Fibroblast of skin of right quadriceps (primary cell): ENCODE measurements at regions not wholly inside any gene's neighbourhood (a gene's known extent, or its start where the extent isn't known, plus 50 kb on each side); places are given as distances from the start of the nearest gene placed in this dataset.
"Not testable (repeated sequence)": the region's sequence is repeated elsewhere in the genome, so short reads cannot be mapped to it uniquely, and the experiment has no call there.

Experiments used
- DNase-seq: peaks from one replicate; pipeline ENCODE4 v3.0.0-alpha.2; 2013

DNA sequence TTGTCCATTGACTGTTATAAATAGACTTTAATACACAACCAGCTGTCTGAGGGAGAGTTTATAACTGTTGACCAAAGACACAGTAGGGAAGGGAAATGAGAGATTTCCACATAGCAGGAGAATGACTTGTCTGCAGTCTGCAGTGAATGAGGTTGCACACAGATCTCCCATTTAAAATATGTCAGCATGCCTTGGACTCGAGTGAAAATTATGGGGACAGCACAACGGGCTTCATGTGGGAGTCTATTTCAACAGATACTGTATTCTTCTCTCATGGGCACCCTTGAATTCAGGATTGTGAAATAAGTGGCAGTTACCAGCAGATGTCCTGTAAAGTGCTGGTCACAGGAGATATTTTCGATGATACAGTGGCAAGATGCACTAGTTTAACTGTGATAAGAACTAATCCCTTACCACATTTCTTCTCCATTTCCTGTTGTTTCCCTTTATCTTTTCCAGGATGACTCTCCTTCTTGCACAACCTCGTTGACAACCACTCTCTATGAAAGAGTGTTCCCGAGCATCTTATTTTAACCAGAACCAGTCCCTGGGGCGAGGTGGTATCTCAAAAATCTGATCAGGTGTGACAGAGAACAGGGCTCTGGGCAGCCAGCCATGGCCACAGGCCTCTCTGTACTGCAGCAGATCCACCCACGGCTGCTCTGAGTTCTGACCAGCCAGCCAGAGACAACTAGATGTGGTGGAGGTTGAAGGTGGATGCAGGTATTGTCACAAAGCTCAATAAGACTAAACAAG lies 51.5 kb upstream of the MAP3K1 start:
- DNase-seq, result peak; percentile 59

DNA sequence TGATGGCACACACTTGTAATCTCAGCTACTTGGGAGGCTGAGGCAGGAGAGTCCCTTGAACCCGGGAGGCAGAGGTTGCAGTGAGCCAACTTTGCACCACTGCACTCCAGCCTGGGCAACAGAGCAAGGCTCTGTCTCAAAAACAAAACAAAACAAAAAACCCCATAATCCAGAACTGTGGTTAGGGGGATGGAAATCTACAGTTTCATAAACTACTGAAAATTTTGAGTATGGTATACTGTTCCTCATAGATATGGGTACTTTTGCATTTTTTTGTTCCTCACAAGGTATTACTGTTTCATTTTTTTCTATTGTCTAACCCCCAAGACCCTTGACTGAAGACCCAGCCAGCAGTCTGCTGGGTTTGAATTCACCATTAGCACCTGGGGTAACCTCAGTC lies 52.2 kb upstream of the MAP3K1 start:
- no peak for DNase-seq

DNA sequence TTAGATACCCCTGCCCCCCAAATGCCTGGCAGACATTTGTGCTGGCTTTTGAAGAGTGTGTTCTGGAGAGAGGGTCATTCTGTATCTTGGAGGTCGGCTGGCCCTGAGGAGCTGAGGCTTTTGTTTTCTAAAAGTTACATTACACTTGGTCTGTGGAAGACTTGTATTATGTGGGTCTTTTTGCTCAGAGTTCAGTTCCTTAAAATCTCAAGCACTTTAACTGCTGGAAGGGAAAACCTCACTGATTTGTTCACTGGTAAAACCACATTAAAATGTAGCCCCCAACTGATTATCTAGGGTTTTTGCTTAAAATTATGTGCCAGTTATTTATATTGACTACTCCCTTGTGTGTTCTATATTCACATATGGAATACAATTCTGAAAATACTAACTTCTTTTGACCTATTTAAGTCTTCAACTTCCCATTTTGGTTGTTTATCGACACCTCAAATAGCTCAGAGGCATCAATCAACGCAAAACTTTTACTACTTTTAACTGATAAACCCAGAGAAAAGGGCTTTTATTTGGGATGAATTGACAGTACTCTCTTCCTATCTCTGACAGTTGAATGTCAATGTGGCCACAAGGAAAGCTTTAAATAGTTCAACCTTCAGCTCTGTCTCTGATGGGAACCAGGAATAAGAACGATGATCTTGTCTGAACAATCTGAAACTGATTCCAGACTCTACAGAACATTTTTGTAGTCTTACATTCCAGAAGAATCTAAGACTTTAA lies 54.0 kb upstream of the MAP3K1 start:
- no peak for DNase-seq

DNA sequence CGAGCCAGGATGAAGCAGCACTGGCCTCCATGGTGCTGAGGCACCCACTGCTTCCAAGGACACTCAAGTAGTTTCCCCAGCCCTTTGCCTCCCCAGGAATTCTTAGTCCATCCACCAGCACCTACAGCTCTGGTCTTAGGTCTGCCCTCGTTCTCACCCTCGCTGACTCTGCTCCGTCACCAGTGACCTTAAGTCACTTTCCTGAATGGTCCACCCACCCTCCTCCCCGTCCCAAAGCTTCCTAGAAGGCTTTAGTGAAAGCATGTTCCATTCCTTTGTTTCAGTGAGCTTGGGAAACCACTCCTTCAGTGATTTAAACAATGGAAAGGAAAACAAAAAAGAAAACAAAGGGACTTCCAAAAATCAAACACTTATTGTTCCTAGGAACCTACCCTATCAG lies 54.6 kb upstream of the MAP3K1 start:
- DNase-seq, result no peak

DNA sequence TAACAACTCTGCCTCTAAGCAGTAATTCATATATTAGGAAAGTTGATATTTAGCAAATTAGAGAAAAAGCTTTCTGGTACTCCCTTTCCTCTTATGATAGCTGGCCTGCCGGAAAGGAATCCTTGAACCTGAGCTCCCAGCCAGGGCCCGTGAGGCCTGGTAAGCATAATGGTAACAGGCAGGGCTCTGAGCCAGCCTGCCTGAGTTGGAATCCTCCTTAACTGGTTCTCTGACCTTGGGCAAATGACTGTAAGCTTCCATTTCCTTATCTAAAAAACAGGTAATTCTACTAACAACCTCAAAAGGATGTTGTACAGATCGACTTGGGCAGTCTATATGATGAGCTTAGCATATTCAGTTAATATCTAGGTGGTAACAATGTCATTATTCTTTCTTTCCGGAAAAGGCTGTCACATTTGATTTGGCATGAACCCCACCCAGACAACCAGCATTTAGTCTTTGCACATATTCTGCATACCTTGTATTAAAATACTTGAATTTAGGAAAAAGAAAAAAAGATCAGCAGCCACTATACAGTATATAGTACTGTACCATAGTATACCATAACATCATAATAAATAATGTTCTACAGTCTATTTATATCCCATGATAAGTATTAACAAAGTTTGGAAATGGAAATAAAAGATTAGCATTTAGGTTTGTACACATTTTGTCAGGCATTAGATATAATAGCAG lies 55.7 kb upstream of the MAP3K1 start:
- DNase-seq, result no peak

DNA sequence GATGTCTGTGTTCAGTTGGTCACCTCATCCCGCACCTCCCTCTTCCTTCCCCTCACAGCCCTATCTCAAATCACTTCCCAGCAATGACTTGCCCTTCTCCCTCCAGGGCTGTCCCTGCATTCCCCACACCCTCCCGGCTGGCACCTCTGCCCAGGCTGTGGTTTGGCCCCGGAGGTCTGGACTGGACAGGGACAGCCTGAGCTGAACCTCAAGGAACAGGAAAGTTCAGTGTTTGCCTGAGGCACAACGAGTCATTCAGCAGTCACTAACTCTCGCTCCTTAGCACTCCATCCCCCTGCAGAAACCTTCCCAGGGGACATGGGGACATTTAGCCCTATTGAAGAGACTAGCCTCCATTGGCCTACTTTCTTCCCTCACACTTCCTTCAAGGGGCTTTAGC lies 58.3 kb upstream of the MAP3K1 start:
- no peak for DNase-seq

DNA sequence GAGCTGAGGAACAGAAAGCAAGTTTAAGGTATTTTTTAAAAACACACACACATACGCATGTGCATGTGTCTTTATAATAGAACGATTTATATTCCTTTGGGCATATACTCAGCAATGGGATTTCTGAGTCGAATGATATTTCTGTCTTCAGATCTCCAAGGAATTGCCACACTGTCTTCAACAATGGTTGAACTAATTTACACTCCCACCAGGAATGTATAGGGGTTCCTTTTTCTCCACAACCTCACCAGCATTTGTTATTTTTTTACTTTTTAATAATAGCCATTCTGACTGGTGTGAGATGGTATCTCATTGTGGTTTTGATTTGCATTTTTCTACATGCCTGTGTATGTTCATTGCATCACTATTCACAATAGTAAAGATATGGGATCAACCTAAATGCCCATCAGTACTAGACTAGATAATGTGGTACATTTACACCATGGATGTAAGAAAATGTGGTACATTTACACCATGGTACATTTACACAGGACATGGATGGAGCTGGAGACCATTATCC lies 60.3 kb upstream of the MAP3K1 start:
- DNase-seq, result peak; percentile 61

DNA sequence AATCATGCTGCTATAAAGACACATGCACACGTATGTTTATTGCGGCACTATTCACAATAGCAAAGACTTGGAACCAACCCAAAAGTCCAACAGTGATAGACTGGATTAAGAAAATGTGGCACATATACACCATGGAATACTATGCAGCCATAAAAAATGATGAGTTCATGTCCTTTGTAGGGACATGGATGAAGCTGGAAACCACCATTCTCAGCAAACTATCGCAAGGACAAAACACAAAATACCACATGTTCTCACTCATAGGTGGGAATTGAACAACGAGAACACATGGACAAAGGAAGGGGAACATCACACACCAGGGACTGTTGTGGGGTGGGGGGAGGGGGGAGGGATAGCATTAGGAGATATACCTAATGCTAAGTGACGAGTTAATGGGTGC lies 61.8 kb upstream of the MAP3K1 start:
- not testable (repeated sequence) for DNase-seq

DNA sequence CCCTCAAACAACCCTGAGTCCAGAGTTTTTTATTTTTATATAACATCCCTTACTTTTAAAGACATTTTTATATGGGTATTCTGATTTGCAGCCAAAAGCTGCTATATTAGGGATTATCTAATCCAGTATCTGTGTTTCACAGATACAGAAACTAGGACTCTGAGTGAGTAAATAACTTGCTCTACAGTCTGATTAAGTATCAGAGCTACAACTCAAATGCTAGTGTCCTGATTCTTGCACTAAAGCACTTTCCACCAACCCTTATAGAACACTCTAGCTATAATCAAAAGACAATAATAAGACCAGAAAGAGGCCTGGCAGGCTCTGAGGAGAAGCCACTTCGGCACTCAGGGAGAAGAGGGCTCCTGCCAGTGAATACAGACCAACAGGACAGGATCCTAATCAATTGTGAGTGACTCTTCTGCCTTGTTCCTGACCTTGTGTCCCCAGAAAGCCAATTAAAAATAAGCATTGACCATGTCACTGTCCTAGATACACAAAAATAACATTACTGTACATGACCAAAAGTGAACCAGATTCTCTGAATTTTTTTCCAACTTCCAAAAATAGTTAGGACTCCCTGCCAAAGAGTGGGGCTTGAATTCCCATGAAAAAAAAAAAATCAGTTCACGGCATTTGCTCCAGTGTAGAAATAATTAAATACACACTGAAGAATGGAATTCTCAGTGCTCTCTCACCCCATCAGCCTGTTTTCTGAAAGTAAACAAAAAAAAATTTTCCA lies 63.6 kb upstream of the MAP3K1 start:
- DNase-seq, result peak; percentile 18

DNA sequence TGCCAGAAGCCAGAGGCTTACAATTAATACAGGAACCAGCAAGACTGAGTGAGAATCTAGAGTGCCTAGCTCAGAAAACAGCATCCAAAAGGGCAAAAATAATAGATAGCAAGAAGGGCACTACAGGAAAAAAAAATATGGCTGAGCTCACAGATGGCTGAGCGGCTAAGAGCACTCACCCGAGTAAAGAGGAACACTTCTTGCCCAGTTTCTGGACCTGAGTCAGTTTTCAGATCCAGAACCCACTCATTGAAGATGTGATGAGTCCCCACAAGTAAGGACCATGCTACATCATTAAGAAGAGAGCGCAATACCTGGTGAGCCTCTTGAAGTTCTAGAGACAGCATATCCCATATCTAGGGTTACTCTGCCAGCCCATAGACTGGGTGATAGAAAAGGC lies 65.5 kb upstream of the MAP3K1 start:
- DNase-seq, result no peak

DNA sequence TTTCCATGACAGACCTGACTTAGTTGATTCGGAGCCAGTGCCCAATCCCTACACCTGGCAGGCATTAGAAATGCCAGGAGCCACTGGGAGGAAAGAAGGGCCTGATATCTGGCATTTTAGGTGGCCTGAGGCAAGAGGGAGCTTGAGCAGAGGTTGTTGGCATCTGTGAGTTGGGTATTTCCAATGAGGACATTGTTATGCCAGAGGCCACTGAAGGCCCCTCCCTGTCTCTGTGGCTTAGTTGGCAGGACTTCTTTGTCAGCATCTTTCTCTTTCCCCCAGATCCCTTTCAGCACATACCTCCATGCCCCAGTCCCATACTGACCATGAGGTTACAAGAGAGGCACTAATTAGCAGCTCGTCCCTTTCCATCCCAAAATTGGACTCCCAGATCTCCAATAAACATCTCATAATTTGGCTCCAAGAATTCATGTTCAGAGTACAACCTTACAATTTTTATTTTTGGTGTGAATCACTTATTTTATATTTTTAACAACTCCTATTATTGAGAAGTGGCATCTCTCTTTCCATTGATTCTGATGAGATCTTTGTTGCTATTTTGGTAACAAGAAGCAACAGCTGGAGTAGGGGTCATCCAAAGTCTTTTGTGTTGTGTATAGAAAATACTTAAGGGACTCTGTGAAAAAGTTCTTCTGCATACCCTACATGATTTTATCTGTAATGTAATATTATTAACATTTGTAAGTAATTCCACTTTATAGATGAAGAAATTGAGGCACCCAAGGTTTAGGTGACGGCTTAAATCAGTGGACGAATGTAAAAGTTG lies 68.6 kb upstream of the MAP3K1 start:
- no peak for DNase-seq

DNA sequence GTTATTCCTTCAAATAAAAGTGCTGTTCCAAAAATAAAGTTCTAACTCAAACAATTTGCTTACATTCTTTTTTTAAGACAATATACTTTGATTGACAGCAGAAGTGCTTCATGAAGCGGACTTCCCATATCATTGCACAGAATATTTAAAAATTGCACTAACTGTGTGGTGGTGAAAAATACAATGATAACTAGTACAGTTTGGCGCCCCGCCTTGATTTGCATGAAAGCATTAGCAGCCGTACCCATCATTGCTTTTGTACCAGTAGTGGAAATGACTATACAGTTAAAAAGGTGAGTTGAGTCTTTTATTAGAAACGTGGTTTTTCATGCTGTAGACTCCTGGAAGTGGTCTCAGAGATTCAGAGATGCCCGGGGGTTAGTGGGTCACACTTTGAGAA lies 69.5 kb upstream of the MAP3K1 start:
- no peak for DNase-seq

DNA sequence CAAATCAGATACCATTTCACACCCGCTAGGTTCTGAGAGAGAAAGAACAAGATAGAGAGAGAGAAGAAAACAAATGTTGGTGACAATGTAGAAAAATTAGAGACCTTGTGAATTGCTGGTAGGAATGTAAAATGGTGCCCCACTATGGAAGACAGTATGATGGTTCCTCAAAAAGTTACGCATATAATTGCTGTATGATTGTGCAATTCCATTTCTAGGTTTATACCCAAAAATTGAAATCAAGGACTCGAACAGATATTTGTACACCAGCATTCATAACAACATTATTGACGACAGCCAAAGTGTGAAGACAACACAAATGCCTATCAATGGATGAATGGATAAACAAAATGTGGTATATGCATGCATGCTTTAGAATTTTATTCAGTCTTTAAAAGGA lies 74.5 kb upstream of the MAP3K1 start:
- DNase-seq, result no peak

DNA sequence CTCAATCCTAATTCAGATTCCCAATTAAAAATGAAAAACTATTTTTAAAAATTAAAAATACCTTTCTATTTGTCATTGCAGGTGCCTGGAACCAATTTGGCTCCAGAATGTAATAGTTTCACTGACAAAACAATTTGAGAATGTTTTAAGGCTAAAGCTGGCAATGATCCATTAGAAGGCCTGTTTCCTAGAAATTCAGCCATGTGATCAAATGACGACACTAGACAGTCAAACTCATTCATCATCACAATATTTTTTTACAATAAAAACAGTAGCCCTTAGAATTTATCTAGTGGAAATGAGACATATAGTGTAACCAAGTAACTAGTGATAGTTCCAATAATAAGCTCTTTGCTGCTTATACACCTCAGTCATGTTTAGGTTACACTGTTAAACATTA lies 75.4 kb upstream of the MAP3K1 start:
- peak; percentile 6 for DNase-seq

DNA sequence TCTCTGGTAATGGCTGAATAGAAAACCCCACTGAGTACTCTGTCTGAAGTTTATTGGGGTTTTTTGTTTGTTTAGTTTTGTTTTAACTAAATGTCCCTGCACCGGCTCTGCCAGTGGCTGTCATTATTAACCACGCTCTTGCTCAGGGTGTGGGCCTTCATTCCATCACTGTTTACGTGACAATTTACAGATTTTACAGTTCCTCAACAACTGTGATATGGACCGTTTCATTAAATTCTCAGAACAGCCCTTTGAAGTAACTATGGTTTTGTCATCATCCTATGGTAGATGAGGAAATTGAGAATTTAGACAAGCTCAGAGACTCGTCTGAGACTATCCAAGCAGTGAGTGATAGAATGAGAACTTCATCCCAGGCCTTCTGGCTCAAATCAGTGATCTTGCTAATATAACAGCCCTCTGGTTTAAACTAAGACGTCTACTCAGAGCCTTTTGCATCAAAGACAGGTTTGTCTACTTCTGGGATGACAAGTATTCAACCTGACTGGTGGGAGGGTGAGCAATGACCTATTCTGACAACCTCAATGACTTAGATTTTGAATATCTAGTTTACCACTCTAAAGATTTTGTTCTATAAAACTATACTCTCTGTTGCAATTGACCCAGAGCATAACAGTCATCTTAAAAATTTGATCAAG lies 77.3 kb upstream of the MAP3K1 start:
- DNase-seq, result no peak

DNA sequence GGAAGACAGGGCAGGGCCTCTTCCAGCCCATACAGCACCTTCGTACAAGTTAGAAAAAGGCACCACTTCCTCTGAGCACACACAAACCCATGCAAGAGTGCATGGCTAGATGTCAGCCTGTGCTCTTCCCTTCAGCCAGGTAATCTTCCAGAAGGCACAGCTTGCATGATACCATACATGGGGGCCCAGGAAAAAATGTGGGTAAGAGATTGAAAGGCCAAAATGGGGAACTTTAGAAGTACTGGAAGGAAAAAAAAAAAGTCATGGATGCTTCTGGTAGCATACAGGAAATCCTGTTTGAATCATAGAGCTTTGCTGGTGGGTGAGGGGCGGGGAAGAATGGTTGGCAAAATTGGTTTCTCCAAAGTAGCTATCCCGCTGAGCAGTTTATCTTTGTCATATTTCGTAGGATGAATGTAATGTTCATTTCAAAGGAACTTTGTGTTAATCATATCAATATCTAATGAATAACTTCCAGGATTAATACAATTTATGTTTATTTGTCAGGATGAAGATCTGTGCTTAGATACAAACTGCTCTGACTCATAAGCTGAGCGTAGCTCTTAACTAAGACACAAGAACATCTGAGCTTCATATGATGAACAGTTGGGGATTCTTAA lies 78.2 kb upstream of the MAP3K1 start:
- peak; percentile 68 for DNase-seq

DNA sequence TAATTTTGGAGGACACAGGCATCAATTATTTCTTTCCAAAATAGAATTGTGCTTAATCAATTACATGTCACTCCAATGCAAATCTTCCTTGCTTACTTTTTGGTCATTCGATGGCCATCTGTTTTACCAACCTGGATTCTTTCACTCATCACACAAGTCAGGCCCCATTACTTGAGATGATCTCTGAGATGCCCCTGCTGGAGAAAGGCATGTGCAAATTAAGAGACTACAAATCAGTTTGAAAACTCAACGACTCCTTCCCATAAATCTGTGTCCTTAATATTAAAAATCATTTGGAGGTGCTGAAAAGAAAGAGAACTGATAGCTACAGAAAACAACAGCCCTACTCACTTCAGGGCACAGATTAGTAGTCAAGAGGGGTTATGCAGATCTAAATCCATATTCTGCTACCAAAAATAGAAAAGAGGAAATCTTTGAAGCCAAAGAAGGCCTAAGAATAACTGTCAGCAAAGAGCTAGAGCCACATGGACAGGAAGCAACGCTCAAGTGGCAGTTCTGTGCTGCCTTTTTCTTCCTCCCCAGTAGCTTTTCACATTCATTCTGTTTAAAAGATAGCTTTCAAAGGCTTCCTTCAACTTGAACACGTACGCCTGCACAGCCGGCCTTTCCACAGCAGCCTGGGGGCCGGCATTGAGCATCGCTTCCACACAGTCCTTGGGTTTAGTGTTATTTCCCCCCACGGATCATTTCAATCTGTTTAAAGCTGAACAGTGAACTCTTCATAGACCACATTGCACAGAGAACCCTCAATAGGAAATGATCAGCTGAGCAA lies 79.3 kb upstream of the MAP3K1 start:
- DNase-seq, result peak; percentile 24

DNA sequence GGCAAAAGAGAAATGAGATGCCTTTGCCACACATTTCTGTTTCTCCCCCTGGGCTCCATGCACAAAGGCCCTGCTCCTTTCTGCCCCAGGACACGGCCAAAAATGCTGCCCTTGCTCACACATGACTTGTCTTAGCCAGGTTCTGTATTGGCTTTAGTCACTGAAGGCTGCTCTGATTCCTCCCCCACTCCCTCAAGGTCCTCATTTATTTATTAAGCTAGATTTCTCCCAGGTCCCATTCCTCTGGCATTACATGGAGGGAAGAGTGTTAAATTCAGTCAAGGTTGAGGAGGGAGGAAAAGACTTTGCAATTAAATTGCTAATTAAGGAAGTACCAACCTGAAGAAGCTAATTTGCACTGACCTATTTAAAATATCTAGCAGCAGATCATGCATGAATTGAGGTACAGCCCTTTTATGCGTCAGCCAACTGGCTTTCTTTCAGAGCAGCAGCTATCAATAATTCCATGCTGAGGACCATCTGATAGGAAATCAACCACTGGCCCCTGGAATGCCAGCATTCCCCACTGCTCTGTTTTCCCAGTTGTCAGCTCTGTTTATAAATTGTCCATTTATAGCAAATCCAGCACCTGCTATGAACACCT lies 81.2 kb upstream of the MAP3K1 start:
- DNase-seq, result no peak

DNA sequence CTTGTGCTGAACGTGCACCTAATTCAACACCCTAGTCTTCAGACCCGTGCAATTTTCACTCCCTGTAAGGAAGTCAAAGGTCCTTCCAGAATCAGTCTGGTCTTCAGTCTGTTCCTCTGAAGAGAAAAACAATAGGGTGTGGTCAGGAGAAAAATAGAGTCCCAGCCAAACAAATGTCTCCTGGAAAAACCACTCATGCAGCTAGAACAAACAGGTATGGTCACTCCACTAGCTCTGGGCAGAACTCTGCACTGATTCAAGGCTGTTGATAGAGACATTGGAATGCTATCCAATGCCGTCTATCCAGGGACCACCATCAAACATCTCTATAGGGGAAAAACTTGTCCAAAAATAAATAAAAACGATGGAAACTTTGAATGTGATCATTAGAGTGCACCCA lies 81.8 kb upstream of the MAP3K1 start:
- no peak for DNase-seq

DNA sequence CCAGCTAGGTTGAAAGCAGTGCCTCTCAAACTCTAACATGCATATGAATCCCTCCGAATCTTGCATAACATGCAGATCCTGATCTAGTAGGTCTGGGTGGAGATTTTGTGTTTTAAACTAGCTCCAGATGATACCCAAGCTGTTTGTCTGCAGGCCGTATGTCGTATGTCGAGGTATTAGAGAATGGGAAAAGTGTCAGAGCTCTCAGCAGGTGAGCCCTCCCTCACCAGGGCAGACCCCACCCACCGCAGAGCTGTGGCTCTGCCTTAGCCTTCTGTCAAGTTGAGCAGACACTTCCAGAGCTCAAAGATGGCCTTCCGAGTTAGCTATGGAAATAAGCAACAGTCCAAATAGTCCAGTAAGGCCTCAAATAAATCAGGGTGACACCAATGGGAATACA lies 83.2 kb upstream of the MAP3K1 start:
- no peak for DNase-seq
